Retina (tissue), 1 donor: ENCODE measurements at regions not wholly inside any gene's neighbourhood (a gene's known extent, or its start where the extent isn't known, plus 50 kb on each side); places are given as distances from the start of the nearest gene placed in this dataset.

ENCODE experiments used
- DNase-seq: peaks from one replicate; pipeline ENCODE4 v3.0.0-alpha.2; 2016

GRCh38 chr11:122345586-122345985 is 229.6 kb upstream of the BLID start:
- DNase-seq, result no peak

GRCh38 chr11:122344215-122344614 is 228.2 kb upstream of the BLID start:
- DNase-seq, result no peak

- no peak for DNase-seq
Observed at GRCh38 chr11:122343210-122343609, 227.2 kb upstream of the BLID start.

- no peak for DNase-seq
Observed at GRCh38 chr11:122342089-122342744, 226.2 kb upstream of the BLID start.

- no peak for DNase-seq
Observed at GRCh38 chr11:122341477-122341876, 225.5 kb upstream of the BLID start.

GRCh38 chr11:122340607-122341290 is 224.7 kb upstream of the BLID start:
- DNase-seq, result no peak

- no peak for DNase-seq
Observed at GRCh38 chr11:122339436-122340060, 223.5 kb upstream of the BLID start.

GRCh38 chr11:122337704-122338103 is 221.7 kb upstream of the BLID start:
- no peak for DNase-seq

GRCh38 chr11:122337241-122337640 is 221.2 kb upstream of the BLID start:
- no peak for DNase-seq

GRCh38 chr11:122336706-122337105 is 220.7 kb upstream of the BLID start:
- DNase-seq, result no peak

- no peak for DNase-seq
Observed at GRCh38 chr11:122334546-122335339, 218.7 kb upstream of the BLID start.

- no peak for DNase-seq
Observed at GRCh38 chr11:122333467-122333866, 217.5 kb upstream of the BLID start.

GRCh38 chr11:122331079-122331478 is 215.1 kb upstream of the BLID start:
- DNase-seq, result no peak

GRCh38 chr11:122330279-122330965 is 214.4 kb upstream of the BLID start:
- no peak for DNase-seq

- DNase-seq, result no peak
Observed at GRCh38 chr11:122327528-122327927, 211.5 kb upstream of the BLID start.

- DNase-seq, result no peak
Observed at GRCh38 chr11:122323754-122324421, 207.9 kb upstream of the BLID start.

GRCh38 chr11:122322329-122322728 is 206.3 kb upstream of the BLID start:
- no peak for DNase-seq

- DNase-seq, result no peak
Observed at GRCh38 chr11:122320671-122321070, 204.7 kb upstream of the BLID start.

GRCh38 chr11:122319691-122320620 is 203.9 kb upstream of the BLID start:
- peak; percentile 44 for DNase-seq

GRCh38 chr11:122319085-122319484 is 203.1 kb upstream of the BLID start:
- DNase-seq, result no peak

- DNase-seq, result peak; percentile 30
Observed at GRCh38 chr11:122317305-122317704, 201.3 kb upstream of the BLID start.
